GM23248 (cell line): ENCODE measurements at regions not wholly inside any gene's neighbourhood (a gene's known extent, or its start where the extent isn't known, plus 50 kb on each side); places are given as distances from the start of the nearest gene placed in this dataset.

Experiments
- EZH2 ChIP-seq: fragments of 200-600 bp; sonication (generic); IDR thresholded peaks from 2 replicates; pipeline ENCODE4 v1.6.1; 2018; ENCODE audit warnings: antibody characterized with exemption, mild to moderate bottlenecking; ENCODE audit not compliant: insufficient read depth, poor library complexity, severe bottlenecking
- EZH2phosphoT487 ChIP-seq: fragments of 200-600 bp; sonication (generic); IDR thresholded peaks from 2 replicates; pipeline ENCODE4 v1.6.1; 2018; ENCODE audit warnings: antibody characterized with exemption, moderate library complexity, mild to moderate bottlenecking, low read depth; ENCODE audit not compliant: insufficient read depth

DNA sequence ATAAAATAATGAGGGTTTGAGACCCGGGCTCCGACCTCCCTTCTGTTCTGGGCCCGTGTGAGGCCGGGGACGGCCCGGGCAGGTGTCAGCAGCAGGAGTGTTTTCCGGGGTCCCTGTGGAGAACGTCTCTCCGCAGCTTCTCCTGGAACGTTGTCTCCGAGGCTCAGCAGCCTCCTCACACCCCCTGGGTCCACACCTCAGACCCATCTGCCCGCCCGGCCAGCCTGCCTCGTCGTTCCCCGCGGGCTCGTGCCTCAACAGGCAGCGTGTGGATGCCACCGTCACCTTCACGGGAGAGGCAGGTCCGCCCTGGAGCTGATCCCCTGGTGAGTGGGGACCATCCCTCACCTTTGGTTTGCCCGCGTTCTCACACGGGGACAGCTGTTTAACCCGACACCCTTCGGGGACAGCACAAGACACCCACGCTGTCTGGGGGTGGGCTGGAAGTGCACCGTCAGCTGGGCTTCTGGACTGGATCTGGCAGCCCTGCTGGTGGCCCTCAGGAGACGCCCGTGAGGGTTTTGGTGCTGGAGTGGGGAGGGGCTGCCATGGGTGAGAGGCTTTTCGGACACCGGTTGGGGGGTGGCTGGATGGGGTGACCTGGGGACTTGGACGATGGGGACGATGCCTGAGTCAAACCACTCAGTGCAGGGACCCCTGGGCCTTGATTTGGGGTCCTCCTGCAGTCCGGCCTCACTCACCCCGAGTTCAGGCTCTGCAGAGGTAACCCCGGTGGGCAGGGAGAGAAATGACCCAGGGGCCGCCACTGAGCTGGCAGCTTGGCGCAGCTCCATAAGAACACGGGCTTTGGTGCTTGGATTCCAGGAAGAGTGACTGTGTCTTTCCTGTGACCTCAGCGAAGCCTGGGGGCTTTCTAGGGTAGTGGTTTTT, 131.7 kb downstream of the DNAJB6 start:
- TF ChIP-seq EZH2 (no peak), EZH2phosphoT487 (no peak)
